Natural killer cell (primary cell): ENCODE measurements at regions not wholly inside any gene's neighbourhood (a gene's known extent, or its start where the extent isn't known, plus 50 kb on each side); places are given as distances from the start of the nearest gene placed in this dataset.
"Not testable (repeated sequence)": the region's sequence is repeated elsewhere in the genome, so short reads cannot be mapped to it uniquely, and the experiment has no call there.

Source experiments
- ATAC-seq, 3 donors: fragments of 150-1000 bp in 2 of 3; fragments of 200-7000 bp in 1 of 3; cut with Tn5 transposase; 1 replicate in 1 of 3; 2 replicates in 2 of 3; pipeline ENCODE4 v1.10.0; 2021; ENCODE audit warnings: mild to moderate bottlenecking in 2 of 3, moderate library complexity in 2 of 3
- DNase-seq, 2 donors: peaks; one replicate each; pipeline versions ENCODE4 v3.0.0 to v3.0.0-alpha.2; 2013 to 2021; ENCODE audit warnings: mixed read lengths in 1 of 2
- H3K27ac ChIP-seq: one replicate; pipeline ENCODE4 v1.5.1; 2013; ENCODE audit warnings: mild to moderate bottlenecking, low read length
- H3K27me3 ChIP-seq: one replicate; pipeline ENCODE4 v1.6.1; 2013; ENCODE audit warnings: low read length; ENCODE audit not compliant: control insufficient read depth, insufficient read depth
- H3K36me3 ChIP-seq: one replicate; pipeline ENCODE4 v1.6.1; 2013; ENCODE audit warnings: low read length; ENCODE audit not compliant: control insufficient read depth, insufficient read depth
- H3K4me1 ChIP-seq: one replicate; pipeline ENCODE4 v1.6.1; 2013; ENCODE audit warnings: low read length; ENCODE audit not compliant: control insufficient read depth, insufficient read depth
- H3K4me3 ChIP-seq: one replicate; pipeline ENCODE4 v1.5.1; 2013; ENCODE audit warnings: low read length
- H3K9me3 ChIP-seq: one replicate; pipeline ENCODE4 v1.6.1; 2013; ENCODE audit warnings: low read length; ENCODE audit not compliant: control insufficient read depth, insufficient read depth
- H3K27ac Mint-ChIP-seq, 2 donors: one replicate each; pipeline ENCODE4 v1.8.0; 2022; ENCODE audit warnings: mild to moderate bottlenecking in 2 of 2, mixed read lengths in 2 of 2, moderate library complexity in 1 of 2
- H3K27me3 Mint-ChIP-seq, 2 donors: one replicate each; pipeline ENCODE4 v1.8.0; 2022; ENCODE audit warnings: low read depth in 2 of 2, mixed read lengths in 2 of 2
- H3K36me3 Mint-ChIP-seq: one replicate; pipeline ENCODE4 v1.8.0; 2022; ENCODE audit warnings: mixed read lengths
- H3K4me1 Mint-ChIP-seq, 2 donors: one replicate each; pipeline ENCODE4 v1.8.0; 2022; ENCODE audit warnings: mixed read lengths in 2 of 2
- H3K4me3 Mint-ChIP-seq: one replicate; pipeline ENCODE4 v1.8.0; 2022; ENCODE audit warnings: mild to moderate bottlenecking, moderate library complexity, mixed read lengths
- H3K9me3 Mint-ChIP-seq, 2 donors: one replicate each; pipeline ENCODE4 v1.8.0; 2022; ENCODE audit warnings: mixed read lengths in 2 of 2
- CTCF ChIP-seq: fragments of 200-600 bp; IDR thresholded peaks from one replicate; pipeline ENCODE4 v1.8.0; 2022; ENCODE audit warnings: antibody characterized with exemption
- WGBS: methylation state at CpG from one replicate; pipeline ENCODE4 v1.1.7; 2013; ENCODE audit warnings: missing lambda C conversion rate; ENCODE audit not compliant: insufficient coverage; 5-methylcytosine and 5-hydroxymethylcytosine counted together
- intact Hi-C: fragments of 100-400 bp; cut with micrococcal nuclease; formaldehyde crosslinking; loops from one replicate; pipeline ENCODE4 v1.14.2; 2022

GRCh38 chr6:43999628-44000027 lies 127.6 kb downstream of the MRPL14 start:
- Histone ChIP-seq H3K4me3 (no peak overlapping the region), H3K9me3 (no peaks in the 10 kb centered on the region), H3K27me3 (peaks cover 32% of the 10 kb centered on the region), H3K4me1 (peaks cover 18% of the 10 kb centered on the region), H3K36me3 (no peaks in the 10 kb centered on the region), H3K27ac (no peak overlapping the region)
- Mint-ChIP-seq H3K36me3 (no peaks in the 10 kb centered on the region), H3K9me3 (no peaks in the 10 kb centered on the region), H3K27me3 (peaks cover 29 to 37% of the 10 kb centered on the region in 2 donors), H3K4me1 (peaks cover 0 to 22% of the 10 kb centered on the region in 2 donors), H3K4me3 (no peak overlapping the region), H3K27ac (no peak overlapping the region)
- TF ChIP-seq CTCF, result no peak
- DNase-seq, result no peak
- WGBS, result 88% methylated on average over 1 of the region's 4 CpGs
- intact Hi-C loops, result no loop called here
- no peak for ATAC-seq

- H3K27ac Mint-ChIP-seq, H3K9me3 ChIP-seq, H3K4me3 ChIP-seq, ATAC-seq, H3K36me3 Mint-ChIP-seq, H3K9me3 Mint-ChIP-seq, H3K36me3 ChIP-seq, H3K4me3 Mint-ChIP-seq, H3K27ac ChIP-seq, DNase-seq, intact Hi-C loops: not testable (repeated sequence)
- Mint-ChIP-seq H3K4me1 (peaks cover 0 to 22% of the 10 kb centered on the region in 2 donors), H3K27me3 (peaks cover 23 to 30% of the 10 kb centered on the region in 2 donors)
- 73% methylated on average over 24 of the region's 24 CpGs for whole genome bisulfite sequencing
- Histone ChIP-seq H3K4me1 (peaks cover 18% of the 10 kb centered on the region), H3K27me3 (peaks cover 24% of the 10 kb centered on the region)
These were observed 128.5 kb downstream of the MRPL14 start for GRCh38 chr6:43998592-43999243.

GRCh38 chr6:43997990-43998585 lies 129.2 kb downstream of the MRPL14 start:
- H3K9me3 Mint-ChIP-seq, H3K27ac Mint-ChIP-seq, intact Hi-C loops, DNase-seq, H3K9me3 ChIP-seq, H3K36me3 Mint-ChIP-seq, H3K27ac ChIP-seq, H3K36me3 ChIP-seq, H3K4me3 ChIP-seq, ATAC-seq, H3K4me3 Mint-ChIP-seq: not testable (repeated sequence)
- Mint-ChIP-seq H3K27me3 (peaks cover 16 to 23% of the 10 kb centered on the region in 2 donors), H3K4me1 (peaks cover 0 to 22% of the 10 kb centered on the region in 2 donors)
- Histone ChIP-seq H3K4me1 (peaks cover 12% of the 10 kb centered on the region), H3K27me3 (peaks cover 18% of the 10 kb centered on the region)
- WGBS, result 94% methylated on average over 35 of the region's 35 CpGs

- H3K27me3 Mint-ChIP-seq, result peaks cover 13 to 15% of the 10 kb centered on the region in 2 donors
- no peak overlapping the region for H3K27ac ChIP-seq
- no peak overlapping the region for H3K4me3 Mint-ChIP-seq
- no peaks in the 10 kb centered on the region for H3K36me3 Mint-ChIP-seq
- no peak for ATAC-seq
- peaks cover 12% of the 10 kb centered on the region for H3K27me3 ChIP-seq
- H3K36me3 ChIP-seq, result no peaks in the 10 kb centered on the region
- H3K4me3 ChIP-seq, result no peak overlapping the region
- intact Hi-C loops, result no loop called here
- peaks cover 1 to 17% of the 10 kb centered on the region in 2 donors for H3K4me1 Mint-ChIP-seq
- no peak for DNase-seq
- H3K9me3 Mint-ChIP-seq, result no peaks in the 10 kb centered on the region
- TF ChIP-seq CTCF, result no peak
- H3K27ac Mint-ChIP-seq, result no peak overlapping the region
- peaks cover 5% of the 10 kb centered on the region for H3K4me1 ChIP-seq
- WGBS, result 90% methylated on average over 1 of the region's 1 CpG
- H3K9me3 ChIP-seq, result no peaks in the 10 kb centered on the region
These were observed 129.9 kb downstream of the MRPL14 start for GRCh38 chr6:43997345-43997677.
